H1 (cell line): ENCODE measurements at regions not wholly inside any gene's neighbourhood (a gene's known extent, or its start where the extent isn't known, plus 50 kb on each side); places are given as distances from the start of the nearest gene placed in this dataset.

Experiments
- CTCF ChIP-seq, 3 experiments: IDR thresholded peaks; 1 replicate in 2 of 3; 2 replicates in 1 of 3; pipeline versions ENCODE4 v1.5.1 to v1.6.1; 2011; ENCODE audit warnings: low read length in 3 of 3, mild to moderate bottlenecking in 3 of 3, inconsistent platforms in 2 of 3, low read depth in 1 of 3, moderate library complexity in 1 of 3; ENCODE audit not compliant: insufficient read depth in 1 of 3; ENCODE audit errors: control extremely low read depth in 1 of 3
- MAFK ChIP-seq: IDR thresholded peaks from 2 replicates; pipeline ENCODE4 v1.6.1; 2012; ENCODE audit warnings: low read depth, mild to moderate bottlenecking, improper control_type of control experiment, low read length
- RNF2 ChIP-seq: fragments of 200-900, 300-1000 bp; sonication (generic); IDR thresholded peaks from 2 replicates; pipeline ENCODE4 v1.7.1; 2016; ENCODE audit warnings: borderline replicate concordance, low read depth, mild to moderate bottlenecking, antibody characterized with exemption, low read length; ENCODE audit not compliant: poor library complexity, severe bottlenecking; ENCODE audit errors: missing control alignments
- SIN3A ChIP-seq, 2 experiments: IDR thresholded peaks in 1 of 2; conservative IDR thresholded peaks in 1 of 2; 2 replicates each; pipeline ENCODE4 v1.6.1; 2011 to 2012; ENCODE audit warnings: low read length in 2 of 2, improper control_type of control experiment in 1 of 2, low read depth in 1 of 2, mild to moderate bottlenecking in 1 of 2
- SP1 ChIP-seq: IDR thresholded peaks from 2 replicates; pipeline ENCODE4 v1.6.1; 2011; ENCODE audit warnings: low read depth, low read length
- TF ChIP-seq, protein P1 (sequence below): IDR thresholded peaks from 2 replicates; pipeline ENCODE4 v1.6.1; 2012; ENCODE audit warnings: inconsistent platforms

DNA sequence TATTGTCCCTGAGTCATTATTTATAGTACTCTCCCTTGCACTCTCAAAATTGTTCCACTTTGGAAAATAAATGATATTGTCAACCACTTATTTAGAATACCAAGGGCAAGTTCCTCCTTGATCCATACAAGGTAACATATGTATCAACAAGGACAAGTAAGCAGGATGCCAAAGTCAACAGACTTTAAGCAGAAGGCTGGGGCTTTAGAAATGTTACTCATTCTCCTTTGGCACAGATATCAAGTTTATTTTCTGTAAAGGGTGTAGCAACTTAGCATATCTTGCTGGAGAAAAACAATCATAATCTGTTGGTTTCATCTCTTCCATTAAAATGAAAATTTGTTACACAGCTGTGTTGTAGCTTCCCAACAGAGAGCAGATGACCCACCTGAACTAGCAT, 248.7 kb upstream of the SLC30A5 start:
- TF ChIP-seq MAFK (no peak), CTCF (IDR thresholded peaks at IDR 0.05; ENCODE audit: control extremely low read depth in 1 of 3, insufficient read depth in 1 of 3, low read depth in 1 of 3, low read length in 3 of 3) (no peak), SIN3A (conservative IDR thresholded peaks at IDR 0.05 in 1 of 2, IDR thresholded peaks at IDR 0.05 in 1 of 2; ENCODE audit: low read depth in 1 of 2, low read length in 2 of 2) (no peak), RNF2 (no peak), SP1 (no peak)
- TF ChIP-seq, protein P1, sequence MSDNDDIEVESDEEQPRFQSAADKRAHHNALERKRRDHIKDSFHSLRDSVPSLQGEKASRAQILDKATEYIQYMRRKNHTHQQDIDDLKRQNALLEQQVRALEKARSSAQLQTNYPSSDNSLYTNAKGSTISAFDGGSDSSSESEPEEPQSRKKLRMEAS: no peak
